Breast epithelium (tissue), 3 donors: ENCODE measurements at regions not wholly inside any gene's neighbourhood (a gene's known extent, or its start where the extent isn't known, plus 50 kb on each side); places are given as distances from the start of the nearest gene placed in this dataset.

Experiments used
- CTCF ChIP-seq, 3 donors: fragments of 450-650 bp; IDR thresholded peaks; one replicate each; pipeline ENCODE4 v1.5.1; 2016 to 2017; ENCODE audit warnings: antibody characterized with exemption in 3 of 3, mild to moderate bottlenecking in 3 of 3, moderate library complexity in 3 of 3
- POLR2A ChIP-seq: fragments of 450-650 bp; IDR thresholded peaks from one replicate; pipeline ENCODE4 v1.6.1; 2016; ENCODE audit warnings: antibody characterized with exemption, mild to moderate bottlenecking, moderate library complexity
- POLR2AphosphoS5 ChIP-seq, 3 donors: sonication (generic); formaldehyde crosslinking; IDR thresholded peaks; one replicate each; pipeline ENCODE4 v1.6.1; 2017; ENCODE audit warnings: antibody characterized with exemption in 3 of 3

- TF ChIP-seq POLR2A: no peak
- TF ChIP-seq CTCF (IDR thresholded peaks at IDR 0.05): no peak
- no peak for TF ChIP-seq POLR2AphosphoS5 (IDR thresholded peaks at IDR 0.05)
Measured at GRCh38 chr12:88758176-88758575, 177.9 kb upstream of the KITLG start.
